GM12878 (cell line): ENCODE measurements at regions not wholly inside any gene's neighbourhood (a gene's known extent, or its start where the extent isn't known, plus 50 kb on each side); places are given as distances from the start of the nearest gene placed in this dataset.

Experiments
- ATAC-seq: fragments of 200-7000 bp; cut with Tn5 transposase; 3 replicates; pipeline ENCODE4 v1.9.1; 2020; ENCODE audit warnings: mild to moderate bottlenecking, moderate library complexity
- BruUV-seq: library from RNA; stranded (reverse); fragments of 400-500 nt; replicated peaks from 2 replicates; lab custom pipeline; 2021; lab: Mats Ljungman, UMichigan
- CTCF ChIA-PET: fragments of 300-600 bp; sonication (Branson Sonifier 250); formaldehyde crosslinking; extraction: SDS; loops from one replicate; lab custom pipeline; 2021; ENCODE audit warnings: inconsistent platforms; lab: Yijun Ruan, JAX
- POLR2A ChIA-PET: fragments of 350-600 bp; formaldehyde crosslinking; extraction: SDS; loops from one replicate; lab custom pipeline; 2021; ENCODE audit warnings: inconsistent platforms; lab: Charles Lee
- RAD21 ChIA-PET: fragments of 300-600 bp; sonication (Branson Sonifier 250); formaldehyde crosslinking; loops from one replicate; lab custom pipeline; 2023; ENCODE audit warnings: antibody characterized with exemption; ENCODE audit not compliant: unreplicated experiment; lab: Charles Lee
- SMC1A ChIA-PET: fragments of 300-600 bp; sonication (Branson Sonifier 250); formaldehyde crosslinking; loops from one replicate; lab custom pipeline; 2023; ENCODE audit not compliant: unreplicated experiment, uncharacterized antibody; lab: Charles Lee
- DNase-seq: peaks from one replicate; pipeline ENCODE4 v3.0.0-alpha.2; 2011; ENCODE audit warnings: low read depth, low spot score
- FAIRE-seq: peaks from 3 replicates; lab custom pipeline; 2011; peaks lifted over from hg19 to GRCh38; lab: Jason Lieb, UNC
- H2AFZ ChIP-seq: 2 replicates; pipeline ENCODE4 v1.6.0; 2011; ENCODE audit warnings: low read depth, low read length, control low read depth; ENCODE audit not compliant: control insufficient read depth
- H3K27ac ChIP-seq: 2 replicates; pipeline ENCODE4 v1.5.1; 2011; ENCODE audit warnings: control low read depth; ENCODE audit not compliant: control insufficient read depth, insufficient read depth
- H3K27me3 ChIP-seq, 2 experiments: replicated peaks in 1 of 2; 2 replicates each; pipeline versions ENCODE4 v1.6.0 to v1.6.1; 2011; ENCODE audit warnings: low read length in 1 of 2; ENCODE audit not compliant: control insufficient read depth in 2 of 2, insufficient read depth in 2 of 2
- H3K36me3 ChIP-seq, 2 experiments: 2 replicates each; pipeline ENCODE4 v1.5.1; 2011; ENCODE audit warnings: low read length in 1 of 2; ENCODE audit not compliant: control insufficient read depth in 2 of 2, insufficient read depth in 2 of 2
- H3K4me1 ChIP-seq: 2 replicates; pipeline ENCODE4 v1.6.1; 2011; ENCODE audit warnings: mild to moderate bottlenecking, low read length, moderate library complexity, mixed read lengths; ENCODE audit not compliant: control insufficient read depth, insufficient read depth
- H3K4me2 ChIP-seq: 2 replicates; pipeline ENCODE4 v1.6.0; 2011; ENCODE audit warnings: control low read depth; ENCODE audit not compliant: control insufficient read depth, insufficient read depth
- H3K4me3 ChIP-seq: fragments of 200-600 bp; sonication (generic); 2 replicates; pipeline ENCODE4 v1.5.1; 2016
- H3K79me2 ChIP-seq: 2 replicates; pipeline ENCODE4 v1.6.0; 2011; ENCODE audit warnings: low read length; ENCODE audit not compliant: control insufficient read depth, insufficient read depth
- H3K9ac ChIP-seq: 2 replicates; pipeline ENCODE4 v1.8.0; 2011; ENCODE audit warnings: low read length, control low read depth, mixed read lengths; ENCODE audit not compliant: control insufficient read depth, insufficient read depth
- H3K9me3 ChIP-seq: replicated peaks from 3 replicates; pipeline ENCODE4 v1.5.1; 2011; ENCODE audit warnings: mild to moderate bottlenecking, low read length; ENCODE audit not compliant: control insufficient read depth, insufficient read depth
- H4K20me1 ChIP-seq: 2 replicates; pipeline ENCODE4 v1.6.0; 2011; ENCODE audit not compliant: control insufficient read depth, insufficient read depth
- ELK1 ChIP-seq: IDR thresholded peaks from 2 replicates; pipeline ENCODE4 v1.6.1; 2012; ENCODE audit warnings: low read depth, low read length, improper control_type of control experiment
- SKIL ChIP-seq: fragments of 450-650 bp; IDR thresholded peaks from 2 replicates; pipeline ENCODE4 v1.6.1; 2017; ENCODE audit warnings: mild to moderate bottlenecking, low read depth, inconsistent platforms; ENCODE audit not compliant: poor library complexity, severe bottlenecking
- SREBF2 ChIP-seq: IDR thresholded peaks from 2 replicates; pipeline ENCODE4 v1.6.1; 2012; ENCODE audit warnings: mild to moderate bottlenecking, low read length
- SRF ChIP-seq, 2 experiments: IDR thresholded peaks; 2 replicates each; pipeline ENCODE4 v1.6.1; 2011; ENCODE audit warnings: low read depth in 2 of 2, low read length in 2 of 2, mild to moderate bottlenecking in 1 of 2, moderate library complexity in 1 of 2
- YY1 ChIP-seq: IDR thresholded peaks from 2 replicates; pipeline ENCODE4 v1.6.1; 2011; ENCODE audit warnings: low read depth, mild to moderate bottlenecking, low read length
- ZBED1 ChIP-seq: IDR thresholded peaks from 2 replicates; pipeline ENCODE4 v1.6.1; 2016; ENCODE audit warnings: borderline replicate concordance
- ZNF274 ChIP-seq: IDR thresholded peaks from one replicate; pipeline ENCODE4 v1.8.0; 2011; ENCODE audit not compliant: insufficient read length, insufficient read depth
- ZZZ3 ChIP-seq: IDR thresholded peaks from 2 replicates; pipeline ENCODE4 v1.6.1; 2011; ENCODE audit warnings: low read depth; ENCODE audit not compliant: control insufficient read depth, insufficient read length
- WGBS: methylation state at CpG from one replicate; pipeline ENCODE4 v1.1.6; 2016; ENCODE audit warnings: low lambda C conversion rate; ENCODE audit not compliant: insufficient replicate concordance, insufficient coverage; ENCODE audit errors: missing lambda C conversion rate; 5-methylcytosine and 5-hydroxymethylcytosine counted together
- in situ Hi-C: fragments of 300-500 bp; cut with MboI; formaldehyde crosslinking; loops from 9 replicates; pipeline ENCODE4 v1.14.3; 2018; ENCODE audit warnings: mixed read lengths
- intact Hi-C: fragments of 100-400 bp; cut with micrococcal nuclease; formaldehyde crosslinking; loops from one replicate; pipeline ENCODE4 v1.14.2; 2022; ENCODE audit not compliant: unreplicated experiment

- Histone ChIP-seq H4K20me1 (no peaks in the 10 kb centered on the region), H3K27ac (no peak overlapping the region), H2AFZ (no peak overlapping the region), H3K9me3 (no peaks in the 10 kb centered on the region), H3K36me3 (no peaks in the 10 kb centered on the region), H3K79me2 (no peaks in the 10 kb centered on the region), H3K27me3 (no peaks in the 10 kb centered on the region), H3K9ac (no peak overlapping the region), H3K4me3 (no peak overlapping the region), H3K4me1 (no peaks in the 10 kb centered on the region), H3K4me2 (no peak overlapping the region)
- in situ Hi-C loops, result no loop called here
- POLR2A ChIA-PET, result no interaction called here
- intact Hi-C loops, result no loop called here
- no peak for FAIRE-seq
- no peak for ATAC-seq
- no peak for DNase-seq
- CTCF ChIA-PET, result no interaction called here
- RAD21 ChIA-PET, result no interaction called here
- TF ChIP-seq SREBF2, result no peak
- TF ChIP-seq ZBED1, result no peak
- TF ChIP-seq SKIL, result no peak
- SMC1A ChIA-PET, result interaction anchor here (0.9 to 1.0 kb wide), 2 partner anchors 30 to 98 kb away, joined by 3 read pairs; no protein-coding TSS in a partner anchor
- BruUV-seq, result no TSS peak
- 29% methylated on average over 2 of the region's 2 CpGs for WGBS
Measured at GRCh38 chr6:4636881-4637224, 139.4 kb upstream of the CDYL start.

GRCh38 chr6:4636191-4636880, 139.9 kb upstream of the CDYL start:
- CTCF ChIA-PET, result no interaction called here
- TF ChIP-seq YY1, result no peak
- TF ChIP-seq SKIL, result no peak
- TF ChIP-seq ELK1, result no peak
- TF ChIP-seq SRF (IDR thresholded peaks at IDR 0.05; ENCODE audit: low read depth in 2 of 2, low read length in 2 of 2), result no peak
- TF ChIP-seq ZZZ3, result no peak
- no peak for TF ChIP-seq ZNF274
- TF ChIP-seq, all 136 proteins: peak for 0
- no peak overlapping the region for H3K4me3 ChIP-seq
- WGBS, result 54% methylated on average over 14 of the region's 14 CpGs
- no peak overlapping the region for H3K27ac ChIP-seq
- no peaks in the 10 kb centered on the region for H3K36me3 ChIP-seq
- H3K79me2 ChIP-seq, result no peaks in the 10 kb centered on the region
- FAIRE-seq, result no peak
- H3K4me2 ChIP-seq, result no peak overlapping the region
- in situ Hi-C loops, result no loop called here
- RAD21 ChIA-PET, result no interaction called here
- no peaks in the 10 kb centered on the region for H3K4me1 ChIP-seq
- DNase-seq, result no peak
- no peaks in the 10 kb centered on the region for H3K27me3 ChIP-seq
- H3K9me3 ChIP-seq, result no peaks in the 10 kb centered on the region
- POLR2A ChIA-PET, result interaction anchor here (0.6 kb wide), 1 partner anchor 77 kb away, joined by 3 read pairs; no protein-coding TSS in a partner anchor
- no peak overlapping the region for H3K9ac ChIP-seq
- SMC1A ChIA-PET, result interaction anchor here (0.9 to 1.0 kb wide), 2 partner anchors 30 to 98 kb away, joined by 3 read pairs; no protein-coding TSS in a partner anchor
- no peak for ATAC-seq
- H4K20me1 ChIP-seq, result no peaks in the 10 kb centered on the region
- H2AFZ ChIP-seq, result no peak overlapping the region
- no TSS peak for BruUV-seq
- intact Hi-C loops, result no loop called here
